Immature natural killer cell (primary cell): ENCODE measurements at regions not wholly inside any gene's neighbourhood (a gene's known extent, or its start where the extent isn't known, plus 50 kb on each side); places are given as distances from the start of the nearest gene placed in this dataset.

Experiments
- DNase-seq, 3 donors: peaks; one replicate each; pipeline ENCODE4 v3.0.0; 2022; ENCODE audit warnings: mixed read lengths in 1 of 3
- H3K27ac Mint-ChIP-seq, 6 donors: one replicate each; pipeline ENCODE4 v1.8.0; 2020; ENCODE audit warnings: mixed read lengths in 6 of 6, mild to moderate bottlenecking in 5 of 6, inconsistent platforms in 4 of 6, moderate library complexity in 3 of 6
- H3K27me3 Mint-ChIP-seq, 3 donors: one replicate each; pipeline ENCODE4 v1.8.0; 2020 to 2021; ENCODE audit warnings: low read depth in 3 of 3, mild to moderate bottlenecking in 3 of 3, mixed read lengths in 3 of 3, moderate library complexity in 3 of 3, inconsistent platforms in 1 of 3
- H3K36me3 Mint-ChIP-seq, 3 donors: one replicate each; pipeline ENCODE4 v1.8.0; 2020; ENCODE audit warnings: mixed read lengths in 3 of 3, inconsistent platforms in 2 of 3, mild to moderate bottlenecking in 2 of 3
- H3K4me1 Mint-ChIP-seq, 2 donors: one replicate each; pipeline ENCODE4 v1.8.0; 2020; ENCODE audit warnings: inconsistent platforms in 2 of 2, mild to moderate bottlenecking in 2 of 2, mixed read lengths in 2 of 2, moderate library complexity in 1 of 2
- H3K4me3 Mint-ChIP-seq, 5 donors: one replicate each; pipeline ENCODE4 v1.8.0; 2020; ENCODE audit warnings: mild to moderate bottlenecking in 5 of 5, mixed read lengths in 5 of 5, inconsistent platforms in 3 of 5, moderate library complexity in 3 of 5
- H3K9me3 Mint-ChIP-seq, 6 donors: one replicate each; pipeline ENCODE4 v1.8.0; 2020; ENCODE audit warnings: mild to moderate bottlenecking in 6 of 6, mixed read lengths in 6 of 6, inconsistent platforms in 4 of 6, moderate library complexity in 3 of 6

DNA sequence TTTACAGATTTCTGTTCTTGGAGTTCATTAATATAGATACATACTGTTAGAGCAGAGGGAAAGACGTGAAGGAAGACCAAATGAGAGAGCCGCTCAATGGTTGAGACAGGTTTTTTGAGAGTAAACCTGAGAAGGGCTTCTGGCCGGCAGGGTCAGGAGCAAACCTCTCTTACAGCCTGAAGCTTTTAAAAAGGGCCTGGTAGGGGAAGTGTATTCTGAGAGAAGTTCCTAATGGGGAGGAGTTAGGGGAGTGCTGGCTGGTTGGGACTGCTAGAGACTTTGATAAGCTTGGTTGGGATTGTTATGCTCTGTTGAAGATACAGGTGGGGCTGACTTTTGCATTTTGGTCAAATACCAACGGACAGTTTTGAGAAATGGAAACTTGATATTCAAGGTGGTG lies 186.8 kb upstream of the PABPC4L start:
- no peak for DNase-seq
- Mint-ChIP-seq H3K9me3 (peaks cover 7 to 35% (median 12%) of the 10 kb centered on the region in 6 donors), H3K27ac (no peak overlapping the region), H3K27me3 (no peaks in the 10 kb centered on the region), H3K4me3 (no peak overlapping the region), H3K4me1 (no peaks in the 10 kb centered on the region), H3K36me3 (no peaks in the 10 kb centered on the region)

DNA sequence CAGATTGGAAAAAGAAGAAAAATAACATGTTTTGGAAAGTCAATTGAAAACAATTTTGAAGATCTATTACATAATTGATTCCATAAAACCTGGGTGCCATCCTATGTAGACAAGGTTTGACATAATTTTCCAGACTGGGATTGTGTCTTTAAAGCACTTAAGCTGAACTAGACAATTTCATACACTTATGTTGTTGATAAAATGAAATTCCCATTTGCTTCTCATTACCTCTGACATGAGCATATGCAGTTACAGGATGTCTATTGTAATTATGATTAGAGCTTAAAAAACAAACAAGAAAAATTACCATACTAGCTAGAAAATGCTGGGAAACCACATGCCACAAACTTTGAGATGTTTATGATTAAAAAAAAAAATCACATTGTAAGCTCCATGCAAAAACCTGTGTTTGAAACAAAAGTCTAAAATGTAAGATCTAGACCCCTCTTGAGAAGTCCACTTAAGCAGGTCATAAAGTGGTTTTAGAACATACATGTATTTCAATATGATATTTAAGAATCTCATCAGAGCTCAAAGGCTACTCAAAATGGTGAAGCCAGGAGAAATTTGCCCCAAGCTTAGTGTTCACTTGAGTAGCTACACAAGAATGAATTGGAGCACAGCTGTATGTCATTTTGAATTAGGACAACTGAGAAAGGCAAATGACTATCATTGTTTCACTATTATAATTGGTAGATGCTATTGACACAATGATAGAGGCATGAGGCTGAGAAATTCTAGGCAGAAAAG lies 181.1 kb upstream of the PABPC4L start:
- no peak for DNase-seq
- Mint-ChIP-seq H3K4me1 (no peaks in the 10 kb centered on the region), H3K36me3 (no peaks in the 10 kb centered on the region), H3K27me3 (peaks cover 0 to 2% (median 0%) of the 10 kb centered on the region in 3 donors), H3K4me3 (no peak overlapping the region), H3K27ac (no peak overlapping the region), H3K9me3 (peaks cover 6 to 19% (median 13%) of the 10 kb centered on the region in 6 donors)

DNA sequence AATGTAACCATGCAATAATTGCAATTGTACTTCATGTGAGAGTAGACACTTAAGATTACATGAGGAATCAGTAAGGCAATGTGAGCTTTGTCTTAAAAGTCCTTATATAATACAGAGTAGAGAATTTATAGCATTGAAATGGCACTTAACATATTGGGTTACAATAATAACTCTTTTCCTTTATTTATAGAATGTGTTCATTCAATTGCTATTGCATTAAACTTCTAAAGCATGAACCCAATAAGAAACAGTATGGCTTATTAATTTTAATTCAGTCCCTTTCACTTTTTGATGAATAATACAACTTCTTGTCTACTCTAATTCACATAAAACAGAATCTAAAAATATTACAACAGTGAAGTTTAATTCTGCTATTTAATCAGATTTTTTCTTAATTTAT lies 174.2 kb upstream of the PABPC4L start:
- Mint-ChIP-seq H3K4me1 (no peaks in the 10 kb centered on the region), H3K4me3 (no peak overlapping the region), H3K9me3 (peaks cover 5 to 31% (median 11%) of the 10 kb centered on the region in 6 donors), H3K27me3 (peaks cover 0 to 2% (median 0%) of the 10 kb centered on the region in 3 donors), H3K36me3 (no peaks in the 10 kb centered on the region), H3K27ac (no peak overlapping the region)
- no peak for DNase-seq

DNA sequence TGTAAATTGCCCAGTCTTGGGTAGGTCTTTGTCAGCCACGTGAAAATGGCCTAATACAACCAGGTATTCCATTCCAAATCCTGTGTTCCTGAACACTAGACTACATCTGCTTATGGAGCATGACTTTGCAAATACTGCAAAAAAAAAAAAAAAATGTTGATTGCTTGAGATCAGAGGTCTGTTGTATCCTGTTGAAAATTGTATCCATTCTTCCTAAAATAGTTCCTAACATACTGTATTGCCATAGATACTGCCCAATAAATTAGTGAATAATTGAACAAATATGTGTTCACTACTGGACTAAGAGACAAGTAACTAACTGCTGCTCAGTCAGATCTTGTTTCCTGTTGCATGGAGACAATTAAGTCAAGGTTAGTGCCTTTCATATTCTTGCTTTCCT lies 164.3 kb upstream of the PABPC4L start:
- H3K9me3 Mint-ChIP-seq, result peaks cover 5 to 40% (median 21%) of the 10 kb centered on the region in 6 donors
- H3K4me1 Mint-ChIP-seq, result no peaks in the 10 kb centered on the region
- no peak overlapping the region for H3K27ac Mint-ChIP-seq
- no peaks in the 10 kb centered on the region for H3K36me3 Mint-ChIP-seq
- DNase-seq, result no peak
- no peaks in the 10 kb centered on the region for H3K27me3 Mint-ChIP-seq
- H3K4me3 Mint-ChIP-seq, result no peak overlapping the region

DNA sequence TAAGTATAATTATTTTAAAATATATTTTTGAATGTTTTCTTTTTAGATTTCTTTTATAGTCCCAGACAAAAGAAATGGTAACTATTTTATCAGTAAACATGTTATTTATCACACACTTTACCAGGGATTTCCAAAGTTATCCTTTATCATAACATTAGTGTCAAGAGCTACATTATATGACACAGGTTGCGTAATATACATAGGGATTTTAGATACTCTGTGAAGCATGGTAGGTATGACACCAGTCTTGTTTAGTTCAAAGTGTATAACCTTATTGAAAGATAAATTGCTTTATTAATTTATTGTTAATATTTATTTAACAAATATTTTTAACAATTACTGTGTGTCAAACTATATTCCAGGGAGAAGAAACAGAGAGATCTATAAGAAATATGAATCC lies 163.3 kb upstream of the PABPC4L start:
- H3K36me3 Mint-ChIP-seq, result no peaks in the 10 kb centered on the region
- peaks cover 5 to 38% (median 18%) of the 10 kb centered on the region in 6 donors for H3K9me3 Mint-ChIP-seq
- no peak overlapping the region for H3K4me3 Mint-ChIP-seq
- DNase-seq, result no peak
- H3K27me3 Mint-ChIP-seq, result no peaks in the 10 kb centered on the region
- H3K4me1 Mint-ChIP-seq, result no peaks in the 10 kb centered on the region
- no peak overlapping the region for H3K27ac Mint-ChIP-seq

DNA sequence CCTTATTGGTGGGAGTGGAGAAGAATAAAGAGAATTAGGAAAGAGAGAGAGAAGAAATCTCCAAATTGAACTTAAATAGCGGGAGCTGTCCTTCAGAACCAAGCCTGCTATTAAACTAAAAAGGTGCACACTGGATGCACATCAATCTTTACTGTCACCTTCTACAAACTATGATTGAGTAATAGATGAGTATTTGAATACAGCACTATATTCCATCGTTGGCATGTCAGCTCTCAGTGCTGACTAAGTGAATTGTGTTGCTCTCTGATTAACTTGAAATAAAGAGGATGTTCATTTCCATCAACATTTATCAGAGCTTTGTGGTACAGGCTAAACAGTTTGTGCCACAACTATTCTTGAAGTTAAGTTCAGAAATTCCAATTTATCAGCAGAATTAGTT lies 143.7 kb upstream of the PABPC4L start:
- H3K27ac Mint-ChIP-seq, result no peak overlapping the region
- H3K9me3 Mint-ChIP-seq, result peaks cover 5 to 22% (median 14%) of the 10 kb centered on the region in 6 donors
- no peaks in the 10 kb centered on the region for H3K27me3 Mint-ChIP-seq
- no peaks in the 10 kb centered on the region for H3K36me3 Mint-ChIP-seq
- DNase-seq, result no peak
- no peaks in the 10 kb centered on the region for H3K4me1 Mint-ChIP-seq
- no peak overlapping the region for H3K4me3 Mint-ChIP-seq

DNA sequence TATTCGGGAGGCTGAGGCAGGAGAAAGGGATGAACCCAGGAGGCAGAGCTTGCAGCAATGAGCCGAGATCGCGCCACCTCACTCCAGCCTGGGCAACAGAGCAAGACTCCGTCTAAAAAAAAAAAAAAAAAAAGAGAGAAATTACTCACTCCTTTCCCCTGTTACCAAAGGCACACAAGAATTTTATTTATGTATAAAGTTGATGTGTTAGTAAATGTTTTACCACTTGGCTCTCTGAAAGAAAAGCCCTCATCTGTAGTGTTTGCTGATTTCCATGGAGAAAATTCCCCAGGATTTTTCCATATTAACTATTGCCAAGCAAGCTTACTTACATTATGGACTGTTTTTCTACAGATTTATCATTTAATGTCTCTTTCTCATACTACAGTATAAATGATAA lies 142.1 kb upstream of the PABPC4L start:
- no peak for DNase-seq
- no peak overlapping the region for H3K27ac Mint-ChIP-seq
- no peaks in the 10 kb centered on the region for H3K36me3 Mint-ChIP-seq
- H3K4me1 Mint-ChIP-seq, result no peaks in the 10 kb centered on the region
- H3K9me3 Mint-ChIP-seq, result peaks cover 7 to 24% (median 15%) of the 10 kb centered on the region in 6 donors
- H3K4me3 Mint-ChIP-seq, result no peak overlapping the region
- no peaks in the 10 kb centered on the region for H3K27me3 Mint-ChIP-seq

DNA sequence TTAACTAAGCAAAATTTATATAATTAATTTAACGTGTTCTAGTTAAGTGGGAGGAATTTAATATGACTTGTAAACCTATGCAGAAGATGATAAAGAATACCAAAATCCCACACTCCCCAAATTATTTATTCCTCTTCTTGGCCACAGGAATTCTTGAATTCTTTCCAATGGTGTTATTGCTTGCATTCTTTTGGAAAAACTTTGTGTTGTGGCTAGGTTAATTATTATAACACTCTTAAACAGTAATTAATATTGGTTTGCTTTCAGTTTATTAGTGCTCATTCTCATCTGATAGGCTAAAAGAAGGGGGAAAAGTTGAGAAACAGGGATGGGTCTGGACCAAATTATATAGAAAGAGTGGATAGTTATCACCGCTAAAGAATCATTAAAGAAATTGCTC lies 141.5 kb upstream of the PABPC4L start:
- no peaks in the 10 kb centered on the region for H3K36me3 Mint-ChIP-seq
- no peaks in the 10 kb centered on the region for H3K4me1 Mint-ChIP-seq
- no peak overlapping the region for H3K4me3 Mint-ChIP-seq

DNA sequence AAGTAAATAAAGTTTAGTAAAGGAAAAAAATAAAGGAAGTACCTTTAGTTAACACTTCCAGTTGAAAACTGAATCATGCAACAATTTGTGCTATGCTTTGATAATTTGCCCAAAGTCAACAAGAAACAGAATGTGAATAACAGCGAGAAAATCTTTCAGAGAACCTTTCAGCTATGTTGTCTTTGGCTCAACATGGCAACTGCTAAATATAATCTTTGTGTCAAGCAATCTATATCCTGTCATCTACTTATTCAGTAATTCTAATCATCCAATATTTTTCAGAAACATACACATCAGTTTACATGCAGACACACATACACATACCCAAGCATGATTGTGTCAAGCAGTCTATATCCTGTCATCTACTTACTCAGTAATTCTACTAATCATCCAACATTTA lies 136.0 kb upstream of the PABPC4L start:
- H3K27me3 Mint-ChIP-seq, result no peaks in the 10 kb centered on the region
- no peak overlapping the region for H3K4me3 Mint-ChIP-seq
- no peaks in the 10 kb centered on the region for H3K4me1 Mint-ChIP-seq
- no peaks in the 10 kb centered on the region for H3K36me3 Mint-ChIP-seq
- peaks cover 10 to 31% (median 16%) of the 10 kb centered on the region in 6 donors for H3K9me3 Mint-ChIP-seq
- H3K27ac Mint-ChIP-seq, result no peak overlapping the region
- no peak for DNase-seq

More for the DNA sequence above, 141.5 kb upstream of the PABPC4L start:
- Mint-ChIP-seq H3K27ac (no peak overlapping the region), H3K27me3 (no peaks in the 10 kb centered on the region), H3K9me3 (peaks cover 8 to 24% (median 16%) of the 10 kb centered on the region in 6 donors)
- DNase-seq, result no peak

DNA sequence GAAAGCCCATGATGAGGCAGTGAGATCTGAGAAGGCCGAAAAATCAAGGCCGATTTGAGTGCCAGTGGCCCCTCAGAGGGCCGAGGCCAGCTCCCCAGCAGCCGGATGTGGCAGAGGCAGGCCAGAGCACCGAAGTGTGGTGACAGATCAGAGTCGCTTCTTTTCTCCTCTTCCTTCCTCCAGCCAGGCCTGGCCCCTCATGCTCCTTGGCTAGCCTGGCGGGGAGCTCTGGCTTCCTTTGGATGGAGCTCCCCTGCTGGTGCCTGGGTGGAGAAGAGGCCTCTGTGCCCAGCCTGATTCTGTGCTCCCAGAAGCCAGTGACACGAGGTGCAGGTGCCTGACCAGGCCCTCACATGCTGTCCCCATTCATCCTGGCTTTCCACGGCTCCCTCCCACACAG lies 127.2 kb upstream of the PABPC4L start:
- Mint-ChIP-seq H3K4me3 (no peak overlapping the region), H3K27me3 (no peaks in the 10 kb centered on the region), H3K36me3 (no peaks in the 10 kb centered on the region), H3K27ac (no peak overlapping the region), H3K4me1 (no peaks in the 10 kb centered on the region), H3K9me3 (peaks cover 0 to 28% (median 11%) of the 10 kb centered on the region in 6 donors)
- DNase-seq, result no peak

DNA sequence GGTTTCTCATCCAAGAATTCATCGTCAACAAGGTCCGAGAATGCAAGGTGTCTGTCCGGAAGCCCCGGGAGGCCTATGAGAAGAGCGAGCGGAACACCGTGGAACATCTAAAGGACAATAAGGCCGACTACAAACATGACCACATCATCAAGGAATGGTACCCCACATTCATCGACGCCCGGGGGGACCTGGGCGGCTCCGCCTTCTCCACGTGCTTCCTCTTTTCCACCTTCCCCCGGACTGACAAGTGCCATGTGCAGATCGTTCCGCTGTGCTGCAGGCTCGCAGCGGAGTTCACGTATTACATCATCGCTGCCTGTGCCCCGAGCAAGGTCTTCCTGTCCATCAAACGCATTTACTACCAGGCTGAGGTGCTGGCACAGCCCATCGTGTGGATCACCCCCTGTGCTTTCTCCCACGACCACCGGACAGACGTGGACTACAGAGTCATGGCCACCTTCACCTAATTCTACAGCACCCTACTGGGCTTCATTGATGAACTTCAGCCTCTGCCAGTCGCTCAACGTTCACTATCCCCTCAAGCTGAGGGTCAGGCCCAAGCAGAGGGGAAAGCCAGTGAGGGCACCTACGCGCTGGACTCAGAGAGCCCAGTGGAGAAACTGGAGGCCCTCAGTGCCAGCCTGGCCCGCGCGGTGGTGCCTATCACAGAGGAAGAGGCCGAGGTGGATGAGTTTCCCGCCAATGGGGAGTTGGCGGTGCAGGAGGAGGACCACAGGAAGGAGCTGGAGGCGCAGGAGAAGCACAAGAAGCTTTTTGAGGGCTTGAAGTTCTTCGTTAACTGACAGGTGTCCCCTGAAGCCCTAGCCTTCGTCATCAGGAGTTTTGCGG lies 125.9 kb upstream of the PABPC4L start:
- peaks cover under 1 to 30% (median 12%) of the 10 kb centered on the region in 6 donors for H3K9me3 Mint-ChIP-seq
- H3K27me3 Mint-ChIP-seq, result peaks cover 0 to under 1% (median 0%) of the 10 kb centered on the region in 3 donors
- no peak overlapping the region for H3K4me3 Mint-ChIP-seq
- no peaks in the 10 kb centered on the region for H3K36me3 Mint-ChIP-seq
- H3K4me1 Mint-ChIP-seq, result no peaks in the 10 kb centered on the region
- DNase-seq, result no peak
- no peak overlapping the region for H3K27ac Mint-ChIP-seq

DNA sequence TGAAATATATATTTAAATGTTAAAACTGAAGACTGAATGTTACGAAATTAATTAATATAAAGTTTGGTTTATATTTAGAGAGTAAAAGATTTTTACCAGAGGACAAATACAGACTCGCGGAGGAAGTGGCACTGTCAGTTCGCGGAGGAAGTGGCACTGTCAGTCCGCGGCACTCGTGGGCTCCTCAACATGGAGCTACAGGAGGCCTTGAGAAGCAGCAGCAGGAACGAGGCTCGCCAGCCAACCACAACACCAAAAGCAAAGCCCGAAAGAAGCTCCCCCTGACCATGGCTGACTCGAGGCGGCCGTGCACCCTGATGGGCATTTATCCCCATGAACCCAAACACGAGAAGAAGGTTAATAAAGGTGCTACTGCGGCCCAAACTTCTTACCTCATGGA lies 125.3 kb upstream of the PABPC4L start:
- Mint-ChIP-seq H3K4me1 (no peaks in the 10 kb centered on the region), H3K27me3 (peaks cover 0 to 2% (median 0%) of the 10 kb centered on the region in 3 donors), H3K36me3 (no peaks in the 10 kb centered on the region), H3K9me3 (peaks cover 3 to 36% (median 13%) of the 10 kb centered on the region in 6 donors), H3K27ac (no peak overlapping the region), H3K4me3 (no peak overlapping the region)
- DNase-seq, result no peak

DNA sequence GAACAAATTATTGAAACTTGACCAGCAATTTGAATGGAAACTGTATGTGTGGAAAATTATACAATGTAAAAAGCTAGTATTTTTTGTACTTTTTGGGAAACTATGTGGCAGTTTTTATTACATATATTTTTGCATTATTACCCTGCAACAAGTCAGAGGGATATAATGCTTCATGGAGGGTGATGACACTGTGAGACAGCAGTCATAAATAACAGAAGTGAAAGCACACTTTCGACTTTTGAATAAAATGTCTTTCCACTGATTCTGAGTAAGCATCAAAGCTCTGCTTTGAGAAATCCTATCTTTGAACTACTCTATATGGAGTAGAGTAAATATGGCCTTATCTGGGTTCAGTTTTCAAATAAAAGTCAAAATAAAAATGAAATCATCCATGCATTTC lies 122.6 kb upstream of the PABPC4L start:
- DNase-seq, result no peak
- Mint-ChIP-seq H3K4me1 (no peaks in the 10 kb centered on the region), H3K4me3 (no peak overlapping the region), H3K9me3 (peaks cover 12 to 53% (median 20%) of the 10 kb centered on the region in 6 donors), H3K27me3 (peaks cover 0 to 3% (median 3%) of the 10 kb centered on the region in 3 donors), H3K36me3 (no peaks in the 10 kb centered on the region), H3K27ac (no peak overlapping the region)

DNA sequence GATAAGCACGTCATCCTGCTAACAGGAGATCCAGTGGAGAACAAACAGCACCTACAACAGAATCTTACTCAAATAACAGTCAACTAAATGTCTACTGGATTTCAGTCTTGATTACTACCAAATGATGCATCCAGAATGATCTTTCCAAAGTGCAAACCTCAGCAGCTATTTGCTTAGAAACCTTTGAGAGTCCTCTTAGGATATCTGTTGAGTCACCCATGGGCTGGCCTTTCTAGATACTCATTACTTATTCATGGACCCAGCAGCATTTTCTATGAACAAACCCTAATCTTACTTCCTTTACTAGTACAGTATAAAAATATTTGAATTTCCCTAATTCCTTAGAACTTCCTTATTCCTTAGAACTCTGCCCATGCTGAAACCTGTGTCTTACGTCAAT lies 118.5 kb upstream of the PABPC4L start:
- Mint-ChIP-seq H3K36me3 (no peaks in the 10 kb centered on the region), H3K27me3 (peaks cover 0 to 3% (median 3%) of the 10 kb centered on the region in 3 donors), H3K4me1 (no peaks in the 10 kb centered on the region), H3K9me3 (peaks cover 8 to 59% (median 29%) of the 10 kb centered on the region in 6 donors), H3K4me3 (no peak overlapping the region), H3K27ac (no peak overlapping the region)
- no peak for DNase-seq
